ENCODE measurements at regions not wholly inside any gene's neighbourhood (a gene's known extent, or its start where the extent isn't known, plus 50 kb on each side); places are given as distances from the start of the nearest gene placed in this dataset.

- TF ChIP-seq CTCF (IDR thresholded peaks at IDR 0.05) = no peak
- TF ChIP-seq POLR2AphosphoS5 (IDR thresholded peaks at IDR 0.05) = no peak
- no peak for TF ChIP-seq POLR2A (IDR thresholded peaks at IDR 0.05)
Measured at GRCh38 chr5:52481201-52481600, 306.5 kb upstream of the ITGA1 start.
